Neural progenitor cell (in vitro differentiated cells): ENCODE measurements at regions not wholly inside any gene's neighbourhood (a gene's known extent, or its start where the extent isn't known, plus 50 kb on each side); places are given as distances from the start of the nearest gene placed in this dataset.

Experiments used
- DNase-seq: peaks from one replicate; pipeline ENCODE4 v3.0.0-alpha.2; 2016; ENCODE audit warnings: low spot score
- H2AFZ ChIP-seq: fragments of 200-600 bp; sonication (generic); replicated peaks from 2 replicates; pipeline ENCODE4 v1.6.1; 2016; ENCODE audit warnings: antibody characterized with exemption
- H3F3A ChIP-seq: fragments of 200-600 bp; sonication (generic); 2 replicates; pipeline ENCODE4 v1.6.1; 2016; ENCODE audit warnings: antibody characterized with exemption, low read depth
- H3K27ac ChIP-seq: fragments of 200-600 bp; sonication (generic); 2 replicates; pipeline ENCODE4 v1.5.1; 2016; ENCODE audit warnings: mild to moderate bottlenecking
- H3K27me3 ChIP-seq: fragments of 200-600 bp; sonication (generic); 2 replicates; pipeline ENCODE4 v1.6.1; 2016; ENCODE audit warnings: mild to moderate bottlenecking, moderate library complexity
- H3K36me3 ChIP-seq: fragments of 200-600 bp; sonication (generic); 2 replicates; pipeline ENCODE4 v1.5.1; 2016
- H3K4me1 ChIP-seq: fragments of 200-600 bp; sonication (generic); 2 replicates; pipeline ENCODE4 v1.6.1; 2016; ENCODE audit warnings: mixed run types
- H3K4me2 ChIP-seq: fragments of 200-600 bp; sonication (generic); 2 replicates; pipeline ENCODE4 v1.6.1; 2016
- H3K4me3 ChIP-seq: fragments of 200-600 bp; sonication (generic); 2 replicates; pipeline ENCODE4 v1.5.1; 2016
- H3K79me2 ChIP-seq: fragments of 200-600 bp; sonication (generic); 2 replicates; pipeline ENCODE4 v1.6.1; 2016; ENCODE audit warnings: low read depth
- H3K9ac ChIP-seq: fragments of 200-600 bp; sonication (generic); 2 replicates; pipeline ENCODE4 v1.6.1; 2016
- H3K9me3 ChIP-seq: fragments of 200-600 bp; sonication (generic); 2 replicates; pipeline ENCODE4 v1.5.1; 2016; ENCODE audit warnings: low read depth
- H4K20me1 ChIP-seq: fragments of 200-600 bp; sonication (generic); 2 replicates; pipeline ENCODE4 v1.6.1; 2016; ENCODE audit warnings: low read depth
- H3K27ac Mint-ChIP-seq: 3 replicates; pipeline ENCODE4 v1.8.0; 2021; ENCODE audit warnings: mixed read lengths
- H3K27me3 Mint-ChIP-seq: 2 replicates; pipeline ENCODE4 v1.8.0; 2022; ENCODE audit warnings: low read depth, mild to moderate bottlenecking, inconsistent platforms, moderate library complexity, mixed read lengths; ENCODE audit not compliant: insufficient read depth
- H3K36me3 Mint-ChIP-seq: 3 replicates; pipeline ENCODE4 v1.8.0; 2021; ENCODE audit warnings: mixed read lengths
- H3K4me1 Mint-ChIP-seq: 3 replicates; pipeline ENCODE4 v1.8.0; 2021; ENCODE audit warnings: mixed read lengths
- H3K4me3 Mint-ChIP-seq: 3 replicates; pipeline ENCODE4 v1.8.0; 2021; ENCODE audit warnings: mild to moderate bottlenecking, moderate library complexity, mixed read lengths
- H3K9me3 Mint-ChIP-seq: 3 replicates; pipeline ENCODE4 v1.8.0; 2020; ENCODE audit warnings: mixed read lengths
- EZH2 ChIP-seq: fragments of 200-600 bp; sonication (generic); IDR thresholded peaks from 2 replicates; pipeline ENCODE4 v1.6.1; 2017; ENCODE audit warnings: antibody characterized with exemption, mild to moderate bottlenecking, moderate library complexity
- EZH2phosphoT487 ChIP-seq: fragments of 200-600 bp; sonication (generic); IDR thresholded peaks from 2 replicates; pipeline ENCODE4 v1.6.1; 2017; ENCODE audit warnings: antibody characterized with exemption
- TF ChIP-seq, protein P1 (sequence below): fragments of 200-600 bp; sonication (generic); IDR thresholded peaks from 2 replicates; pipeline ENCODE4 v1.5.1; 2017; ENCODE audit warnings: antibody characterized with exemption, mild to moderate bottlenecking

DNA sequence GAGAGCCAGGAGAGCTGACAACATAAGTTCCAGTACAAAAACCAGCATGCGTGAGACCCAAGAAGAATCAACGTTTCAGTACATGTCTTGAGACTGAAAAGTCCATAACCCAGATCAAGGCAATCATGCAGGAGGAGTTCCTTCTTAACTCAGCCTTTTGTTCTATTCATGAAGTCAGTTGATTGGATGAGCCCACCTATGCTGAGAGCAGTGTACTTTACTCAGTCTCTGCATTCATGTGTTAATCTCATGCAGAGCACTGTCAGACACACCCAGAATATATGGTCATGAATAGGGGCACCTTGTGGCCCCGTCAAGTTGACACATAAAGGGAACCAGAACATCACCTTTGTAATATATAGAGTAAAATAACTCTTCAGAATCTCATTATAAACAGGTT, 653.6 kb upstream of the CNTNAP5 start:
- Histone ChIP-seq H3K79me2 (no peaks in the 10 kb centered on the region), H3K9me3 (no peaks in the 10 kb centered on the region), H3K27ac (no peak overlapping the region), H2AFZ (no peak overlapping the region), H3F3A (no peaks in the 10 kb centered on the region), H3K4me2 (no peak overlapping the region), H3K36me3 (no peaks in the 10 kb centered on the region), H3K27me3 (no peaks in the 10 kb centered on the region), H4K20me1 (no peaks in the 10 kb centered on the region), H3K9ac (no peak overlapping the region), H3K4me3 (no peak overlapping the region), H3K4me1 (no peaks in the 10 kb centered on the region)
- Mint-ChIP-seq H3K4me3 (no peak overlapping the region), H3K4me1 (no peaks in the 10 kb centered on the region), H3K27ac (no peak overlapping the region), H3K9me3 (no peaks in the 10 kb centered on the region), H3K36me3 (no peaks in the 10 kb centered on the region), H3K27me3 (no peaks in the 10 kb centered on the region)
- TF ChIP-seq EZH2 (no peak), EZH2phosphoT487 (no peak)
- TF ChIP-seq, protein P1, sequence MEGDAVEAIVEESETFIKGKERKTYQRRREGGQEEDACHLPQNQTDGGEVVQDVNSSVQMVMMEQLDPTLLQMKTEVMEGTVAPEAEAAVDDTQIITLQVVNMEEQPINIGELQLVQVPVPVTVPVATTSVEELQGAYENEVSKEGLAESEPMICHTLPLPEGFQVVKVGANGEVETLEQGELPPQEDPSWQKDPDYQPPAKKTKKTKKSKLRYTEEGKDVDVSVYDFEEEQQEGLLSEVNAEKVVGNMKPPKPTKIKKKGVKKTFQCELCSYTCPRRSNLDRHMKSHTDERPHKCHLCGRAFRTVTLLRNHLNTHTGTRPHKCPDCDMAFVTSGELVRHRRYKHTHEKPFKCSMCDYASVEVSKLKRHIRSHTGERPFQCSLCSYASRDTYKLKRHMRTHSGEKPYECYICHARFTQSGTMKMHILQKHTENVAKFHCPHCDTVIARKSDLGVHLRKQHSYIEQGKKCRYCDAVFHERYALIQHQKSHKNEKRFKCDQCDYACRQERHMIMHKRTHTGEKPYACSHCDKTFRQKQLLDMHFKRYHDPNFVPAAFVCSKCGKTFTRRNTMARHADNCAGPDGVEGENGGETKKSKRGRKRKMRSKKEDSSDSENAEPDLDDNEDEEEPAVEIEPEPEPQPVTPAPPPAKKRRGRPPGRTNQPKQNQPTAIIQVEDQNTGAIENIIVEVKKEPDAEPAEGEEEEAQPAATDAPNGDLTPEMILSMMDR = no peak
- DNase-seq = no peak

DNA sequence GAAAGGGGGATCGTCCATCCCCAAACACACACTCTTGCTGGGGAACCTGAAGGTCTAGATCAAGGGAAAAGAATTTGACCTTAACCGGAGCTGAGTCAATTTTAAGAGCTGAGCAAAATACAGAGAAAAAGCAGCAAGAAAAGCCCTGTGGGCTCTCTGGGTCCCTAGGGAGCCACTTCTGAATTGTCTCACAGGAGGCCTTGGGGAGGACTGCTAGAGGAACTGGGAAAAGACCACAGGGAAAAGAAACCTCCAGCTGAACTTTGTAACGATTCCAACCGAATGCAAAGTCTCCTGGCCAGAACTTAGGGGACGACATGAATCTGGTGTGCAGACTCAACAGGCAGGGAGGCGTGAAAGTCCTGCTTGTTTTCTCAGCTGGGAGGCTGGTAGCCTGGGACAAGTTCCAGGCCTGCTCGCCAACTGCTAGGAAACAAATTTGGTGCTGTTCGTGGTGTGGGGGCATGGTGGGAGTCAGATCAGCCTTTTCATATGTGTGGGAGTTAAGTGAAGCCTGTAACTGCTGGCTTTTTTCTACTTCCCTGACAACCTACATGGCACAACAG, 644.6 kb upstream of the CNTNAP5 start:
- H3K27me3 ChIP-seq = no peaks in the 10 kb centered on the region
- no peak overlapping the region for H3K27ac ChIP-seq
- H3K36me3 Mint-ChIP-seq = no peaks in the 10 kb centered on the region
- H3K9me3 Mint-ChIP-seq = peaks cover 7% of the 10 kb centered on the region
- no peak for DNase-seq
- peaks cover 5% of the 10 kb centered on the region for H3K4me1 Mint-ChIP-seq
- H4K20me1 ChIP-seq = no peaks in the 10 kb centered on the region
- no peak overlapping the region for H3K9ac ChIP-seq
- no peak overlapping the region for H3K4me3 Mint-ChIP-seq
- no peaks in the 10 kb centered on the region for H3K36me3 ChIP-seq
- no peak overlapping the region for H3K27ac Mint-ChIP-seq
- no peaks in the 10 kb centered on the region for H3K27me3 Mint-ChIP-seq
- no peak overlapping the region for H3K4me3 ChIP-seq
- no peaks in the 10 kb centered on the region for H3K79me2 ChIP-seq
- H3K4me1 ChIP-seq = peaks cover 4% of the 10 kb centered on the region
- no peak overlapping the region for H3K4me2 ChIP-seq
- TF ChIP-seq EZH2phosphoT487 (no peak), EZH2 (no peak)
- TF ChIP-seq, protein P1 = no peak
- H3F3A ChIP-seq = no peaks in the 10 kb centered on the region
- no peak overlapping the region for H2AFZ ChIP-seq
- no peaks in the 10 kb centered on the region for H3K9me3 ChIP-seq

DNA sequence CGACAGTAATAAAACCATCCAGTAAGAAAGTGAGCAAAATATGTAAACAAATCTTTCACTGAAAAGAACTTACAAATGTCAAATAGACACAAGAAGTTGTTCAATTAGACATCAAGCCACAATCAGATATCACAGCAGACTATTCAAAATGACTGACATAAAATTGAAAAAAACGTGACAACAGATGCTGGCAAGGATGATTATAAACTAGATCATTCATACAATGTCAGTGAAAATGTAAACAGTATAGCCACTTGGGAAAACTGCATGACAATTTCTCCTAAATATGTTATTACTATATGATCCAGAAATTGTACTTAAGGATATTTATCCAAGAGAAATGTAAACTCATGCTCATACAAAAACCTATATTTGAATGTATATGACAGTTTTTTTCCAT, 609.4 kb upstream of the CNTNAP5 start:
- Mint-ChIP-seq H3K27ac (no peak overlapping the region), H3K36me3 (no peaks in the 10 kb centered on the region), H3K9me3 (no peaks in the 10 kb centered on the region), H3K4me3 (no peak overlapping the region), H3K27me3 (no peaks in the 10 kb centered on the region), H3K4me1 (no peaks in the 10 kb centered on the region)
- H3K4me1 ChIP-seq = no peaks in the 10 kb centered on the region
- no peaks in the 10 kb centered on the region for H4K20me1 ChIP-seq
- no peaks in the 10 kb centered on the region for H3K27me3 ChIP-seq
- TF ChIP-seq EZH2phosphoT487 (no peak), EZH2 (no peak)
- TF ChIP-seq, protein P1 = no peak
- no peaks in the 10 kb centered on the region for H3F3A ChIP-seq
- no peak for DNase-seq
- H3K79me2 ChIP-seq = no peaks in the 10 kb centered on the region
- H2AFZ ChIP-seq = no peak overlapping the region
- no peak overlapping the region for H3K4me3 ChIP-seq
- no peak overlapping the region for H3K4me2 ChIP-seq
- no peak overlapping the region for H3K9ac ChIP-seq
- no peaks in the 10 kb centered on the region for H3K36me3 ChIP-seq
- no peaks in the 10 kb centered on the region for H3K9me3 ChIP-seq
- H3K27ac ChIP-seq = no peak overlapping the region
